Activated CD4-positive, alpha-beta T cell treated with anti-CD3 and anti-CD28 coated beads, Interleukin-2, amount 10 ng/mL, durations not matched to agents 7 days and 5 days (primary cell): ENCODE measurements at regions not wholly inside any gene's neighbourhood (a gene's known extent, or its start where the extent isn't known, plus 50 kb on each side); places are given as distances from the start of the nearest gene placed in this dataset.

ENCODE experiments used
- CTCF ChIA-PET: fragments of 350-600 bp; sonication (Branson Sonifier 250); formaldehyde crosslinking; loops from one replicate; lab custom pipeline; 2021; ENCODE audit warnings: antibody characterized with exemption; lab: Charles Lee
- POLR2A ChIA-PET: fragments of 350-600 bp; sonication (Branson Sonifier 250); formaldehyde crosslinking; loops from one replicate; lab custom pipeline; 2021; ENCODE audit warnings: antibody characterized with exemption; lab: Charles Lee
- DNase-seq: peaks from one replicate; pipeline ENCODE4 v3.0.0-alpha.2; 2020
- H3K27ac Mint-ChIP-seq: one replicate; pipeline ENCODE4 v1.8.0; 2021; ENCODE audit warnings: mild to moderate bottlenecking, moderate library complexity, mixed read lengths
- H3K27me3 Mint-ChIP-seq: one replicate; pipeline ENCODE4 v1.8.0; 2021; ENCODE audit warnings: mixed read lengths
- H3K36me3 Mint-ChIP-seq: one replicate; pipeline ENCODE4 v1.8.0; 2021; ENCODE audit warnings: low read depth, mixed read lengths
- H3K4me1 Mint-ChIP-seq: one replicate; pipeline ENCODE4 v1.8.0; 2021; ENCODE audit warnings: mixed read lengths
- H3K4me3 Mint-ChIP-seq: one replicate; pipeline ENCODE4 v1.8.0; 2021; ENCODE audit warnings: mild to moderate bottlenecking, moderate library complexity, mixed read lengths
- H3K9me3 Mint-ChIP-seq: one replicate; pipeline ENCODE4 v1.8.0; 2021; ENCODE audit warnings: mixed read lengths

- Mint-ChIP-seq H3K4me1 (no peaks in the 10 kb centered on the region), H3K36me3 (no peaks in the 10 kb centered on the region), H3K4me3 (no peak overlapping the region), H3K27me3 (no peaks in the 10 kb centered on the region), H3K27ac (no peak overlapping the region), H3K9me3 (peaks cover 1% of the 10 kb centered on the region)
- no peak for DNase-seq
- ChIA-PET POLR2A (no interaction called here), CTCF (no interaction called here)
Observed at GRCh38 chr3:180277041-180277440, 240.3 kb upstream of the PEX5L start.

- H3K4me1 Mint-ChIP-seq = no peaks in the 10 kb centered on the region
- POLR2A ChIA-PET = no interaction called here
- H3K27ac Mint-ChIP-seq = no peak overlapping the region
Observed at GRCh38 chr3:180278583-180279188, 241.9 kb upstream of the PEX5L start.

GRCh38 chr3:180280555-180280954 is 243.8 kb upstream of the PEX5L start:
- POLR2A ChIA-PET = no interaction called here
- no peaks in the 10 kb centered on the region for H3K27me3 Mint-ChIP-seq
- no peaks in the 10 kb centered on the region for H3K4me1 Mint-ChIP-seq
- H3K27ac Mint-ChIP-seq = no peak overlapping the region
- H3K9me3 Mint-ChIP-seq = no peaks in the 10 kb centered on the region
- no peak overlapping the region for H3K4me3 Mint-ChIP-seq
- H3K36me3 Mint-ChIP-seq = no peaks in the 10 kb centered on the region
- DNase-seq = no peak
- CTCF ChIA-PET = no interaction called here

More at GRCh38 chr3:180278583-180279188, 241.9 kb upstream of the PEX5L start:
- no peak for DNase-seq
- H3K36me3 Mint-ChIP-seq = no peaks in the 10 kb centered on the region
- no peaks in the 10 kb centered on the region for H3K9me3 Mint-ChIP-seq
- H3K27me3 Mint-ChIP-seq = no peaks in the 10 kb centered on the region
- CTCF ChIA-PET = no interaction called here
- no peak overlapping the region for H3K4me3 Mint-ChIP-seq

DNA sequence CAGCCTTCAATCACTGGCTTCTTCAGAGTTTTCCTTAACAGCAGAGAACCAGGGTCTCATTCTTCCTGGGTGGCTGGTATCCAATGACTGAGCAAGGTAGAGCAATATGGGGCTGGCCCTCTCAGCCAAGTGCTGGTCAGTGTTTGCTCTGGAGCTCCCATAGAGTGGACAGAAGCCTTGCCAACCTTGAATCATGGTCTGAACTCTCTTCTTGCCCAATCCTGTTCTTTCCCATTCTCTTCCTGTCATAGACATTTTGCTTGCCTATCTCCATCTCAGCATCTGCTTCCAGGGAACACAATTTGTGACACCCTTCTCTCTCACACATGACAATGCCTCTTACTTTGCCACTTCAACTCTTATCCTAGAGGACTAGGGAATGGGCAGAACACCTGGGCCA is 245.6 kb upstream of the PEX5L start:
- Mint-ChIP-seq H3K27ac (no peak overlapping the region), H3K4me1 (no peaks in the 10 kb centered on the region), H3K9me3 (no peaks in the 10 kb centered on the region), H3K4me3 (no peak overlapping the region), H3K36me3 (no peaks in the 10 kb centered on the region), H3K27me3 (no peaks in the 10 kb centered on the region)
- ChIA-PET POLR2A (no interaction called here), CTCF (no interaction called here)
- DNase-seq = no peak

- CTCF ChIA-PET = no interaction called here
- no peak for DNase-seq
- H3K4me1 Mint-ChIP-seq = no peaks in the 10 kb centered on the region
- POLR2A ChIA-PET = no interaction called here
- H3K4me3 Mint-ChIP-seq = no peak overlapping the region
- H3K9me3 Mint-ChIP-seq = no peaks in the 10 kb centered on the region
- H3K36me3 Mint-ChIP-seq = no peaks in the 10 kb centered on the region
- H3K27me3 Mint-ChIP-seq = no peaks in the 10 kb centered on the region
- no peak overlapping the region for H3K27ac Mint-ChIP-seq
Observed at GRCh38 chr3:180283251-180283650, 246.5 kb upstream of the PEX5L start.

DNA sequence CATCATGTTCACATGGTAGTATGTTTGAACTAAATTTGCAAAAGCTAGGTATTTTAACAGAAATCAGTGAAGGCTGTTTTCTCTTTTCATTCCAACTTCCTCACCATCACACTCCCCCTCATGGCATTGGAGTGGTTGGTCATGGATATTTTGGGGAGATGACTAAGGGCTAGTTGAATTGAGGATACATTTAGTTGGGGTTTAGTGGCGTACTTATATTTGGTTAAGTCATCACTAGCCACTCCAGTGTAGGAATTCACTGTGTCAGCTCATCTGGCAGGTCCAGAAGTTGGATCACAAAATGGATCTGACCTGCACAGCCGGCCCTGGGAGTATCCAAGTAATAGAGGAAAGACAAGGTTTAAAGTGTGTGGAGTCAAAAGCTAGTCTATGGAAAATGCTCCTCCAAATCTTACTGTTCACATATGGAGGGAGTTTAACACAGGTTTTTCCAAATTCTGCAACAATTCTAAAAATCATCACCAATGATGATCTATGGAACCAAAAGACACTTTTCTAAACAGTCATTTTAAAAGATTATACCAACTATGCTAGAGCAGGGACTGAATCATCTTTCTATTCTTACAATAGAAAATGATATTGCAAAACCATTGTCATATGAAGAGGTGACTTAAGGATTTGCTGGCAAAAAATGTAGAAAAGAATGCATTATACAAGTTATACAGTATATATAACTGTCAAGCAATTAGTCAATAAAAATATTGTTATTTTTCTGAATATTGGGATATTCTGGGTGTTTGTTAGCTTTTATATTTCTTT is 247.8 kb upstream of the PEX5L start:
- H3K27ac Mint-ChIP-seq = no peak overlapping the region
- CTCF ChIA-PET = no interaction called here
- POLR2A ChIA-PET = interaction anchor here (0.5 kb wide), 1 partner anchor 1817 kb away, joined by 3 read pairs; no protein-coding TSS in a partner anchor
- no peaks in the 10 kb centered on the region for H3K9me3 Mint-ChIP-seq
- no peaks in the 10 kb centered on the region for H3K4me1 Mint-ChIP-seq
- H3K27me3 Mint-ChIP-seq = no peaks in the 10 kb centered on the region
- no peaks in the 10 kb centered on the region for H3K36me3 Mint-ChIP-seq
- no peak for DNase-seq
- no peak overlapping the region for H3K4me3 Mint-ChIP-seq

DNA sequence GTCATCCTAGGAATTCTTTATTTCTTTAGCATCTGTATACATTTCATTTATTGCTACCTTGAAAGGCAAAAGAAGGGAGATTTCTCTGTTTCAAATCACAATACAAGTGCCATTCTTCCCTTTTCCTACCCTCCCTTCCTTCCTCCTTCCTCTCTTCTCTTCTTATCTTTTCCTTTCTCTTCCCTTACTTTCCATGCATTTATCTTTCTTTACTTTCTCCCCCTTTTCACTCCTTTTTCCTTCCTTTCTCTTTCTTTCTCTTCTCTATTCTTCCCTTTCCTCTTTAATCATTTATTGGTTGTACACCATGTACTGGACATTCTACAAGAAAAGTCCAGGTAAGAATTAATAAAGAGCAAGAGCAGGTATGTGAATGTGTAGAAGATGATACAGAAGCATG is 251.0 kb upstream of the PEX5L start:
- POLR2A ChIA-PET = no interaction called here
- no peak for DNase-seq
- Mint-ChIP-seq H3K27ac (no peak overlapping the region), H3K27me3 (no peaks in the 10 kb centered on the region), H3K4me1 (no peaks in the 10 kb centered on the region), H3K4me3 (no peak overlapping the region), H3K9me3 (peaks cover 3% of the 10 kb centered on the region), H3K36me3 (no peaks in the 10 kb centered on the region)
- CTCF ChIA-PET = no interaction called here

- H3K9me3 Mint-ChIP-seq = peaks cover 3% of the 10 kb centered on the region
- ChIA-PET CTCF (no interaction called here), POLR2A (no interaction called here)
- H3K27ac Mint-ChIP-seq = no peak overlapping the region
- no peaks in the 10 kb centered on the region for H3K27me3 Mint-ChIP-seq
- H3K4me3 Mint-ChIP-seq = no peak overlapping the region
- no peak for DNase-seq
- no peaks in the 10 kb centered on the region for H3K4me1 Mint-ChIP-seq
- H3K36me3 Mint-ChIP-seq = no peaks in the 10 kb centered on the region
Observed at GRCh38 chr3:180288816-180289215, 252.1 kb upstream of the PEX5L start.

- H3K27ac Mint-ChIP-seq = no peak overlapping the region
- peaks cover 3% of the 10 kb centered on the region for H3K9me3 Mint-ChIP-seq
- no peak overlapping the region for H3K4me3 Mint-ChIP-seq
- no peak for DNase-seq
- ChIA-PET POLR2A (no interaction called here), CTCF (no interaction called here)
- H3K27me3 Mint-ChIP-seq = no peaks in the 10 kb centered on the region
- H3K4me1 Mint-ChIP-seq = no peaks in the 10 kb centered on the region
- H3K36me3 Mint-ChIP-seq = no peaks in the 10 kb centered on the region
Observed at GRCh38 chr3:180290300-180290699, 253.6 kb upstream of the PEX5L start.

GRCh38 chr3:180294282-180295027 is 257.7 kb upstream of the PEX5L start:
- no peaks in the 10 kb centered on the region for H3K4me1 Mint-ChIP-seq
- ChIA-PET POLR2A (no interaction called here), CTCF (no interaction called here)
- no peak overlapping the region for H3K4me3 Mint-ChIP-seq
- no peak overlapping the region for H3K27ac Mint-ChIP-seq
- peaks cover 3% of the 10 kb centered on the region for H3K9me3 Mint-ChIP-seq
- DNase-seq = no peak
- H3K27me3 Mint-ChIP-seq = no peaks in the 10 kb centered on the region
- no peaks in the 10 kb centered on the region for H3K36me3 Mint-ChIP-seq

- ChIA-PET CTCF (no interaction called here), POLR2A (no interaction called here)
- Mint-ChIP-seq H3K27me3 (no peaks in the 10 kb centered on the region), H3K36me3 (no peaks in the 10 kb centered on the region), H3K27ac (no peak overlapping the region), H3K9me3 (peaks cover 3% of the 10 kb centered on the region), H3K4me3 (no peak overlapping the region), H3K4me1 (no peaks in the 10 kb centered on the region)
- no peak for DNase-seq
Observed at GRCh38 chr3:180295811-180296210, 259.1 kb upstream of the PEX5L start.

- H3K27ac Mint-ChIP-seq = no peak overlapping the region
- DNase-seq = no peak
- H3K4me1 Mint-ChIP-seq = no peaks in the 10 kb centered on the region
- no peaks in the 10 kb centered on the region for H3K36me3 Mint-ChIP-seq
- POLR2A ChIA-PET = no interaction called here
- CTCF ChIA-PET = no interaction called here
- H3K4me3 Mint-ChIP-seq = no peak overlapping the region
- H3K27me3 Mint-ChIP-seq = peaks cover 2% of the 10 kb centered on the region
- H3K9me3 Mint-ChIP-seq = peaks cover 3% of the 10 kb centered on the region
Observed at GRCh38 chr3:180296971-180297370, 260.2 kb upstream of the PEX5L start.

DNA sequence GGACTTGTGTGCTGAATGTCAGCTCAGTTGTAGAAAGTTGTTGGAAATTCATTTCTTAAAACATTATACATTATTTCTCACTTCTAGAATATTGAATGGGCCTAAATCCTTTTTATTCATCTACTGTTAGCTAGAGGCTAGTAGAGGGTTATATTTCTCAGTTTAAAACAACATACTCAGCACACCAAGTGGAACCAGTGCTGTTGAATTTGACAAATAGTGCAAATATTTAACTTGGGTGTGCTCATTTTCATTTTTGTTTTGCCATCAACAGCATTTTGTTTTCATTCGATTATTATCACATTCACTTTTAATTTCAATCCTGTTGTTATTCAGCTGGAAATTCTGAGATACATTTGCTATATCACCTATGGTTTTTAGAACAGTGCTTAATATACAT is 269.4 kb upstream of the PEX5L start:
- Mint-ChIP-seq H3K9me3 (no peaks in the 10 kb centered on the region), H3K27me3 (peaks cover 2% of the 10 kb centered on the region), H3K27ac (no peak overlapping the region), H3K4me1 (no peaks in the 10 kb centered on the region), H3K36me3 (no peaks in the 10 kb centered on the region), H3K4me3 (no peak overlapping the region)
- ChIA-PET CTCF (no interaction called here), POLR2A (no interaction called here)
- no peak for DNase-seq
